ENCODE measurements at regions not wholly inside any gene's neighbourhood (a gene's known extent, or its start where the extent isn't known, plus 50 kb on each side); places are given as distances from the start of the nearest gene placed in this dataset.

DNA sequence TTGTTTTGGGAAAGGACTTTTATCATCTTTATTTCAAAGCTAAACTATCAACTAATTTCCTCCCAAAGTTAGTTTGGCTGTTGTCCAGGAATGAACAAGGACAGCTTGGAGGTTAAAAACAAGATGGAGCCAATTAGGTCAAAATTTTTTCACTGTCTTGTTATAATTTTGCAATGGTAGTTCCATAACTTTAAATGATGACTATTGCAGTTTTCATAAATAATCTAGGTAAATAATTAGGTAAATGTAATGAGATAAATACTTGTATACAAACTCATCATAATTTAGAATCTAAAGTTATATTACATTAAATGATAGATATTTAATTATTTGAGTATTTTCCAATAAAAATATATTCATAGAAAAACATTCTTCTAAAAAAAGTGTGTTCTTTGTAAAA lies 68.3 kb upstream of the DAZL start:
- TF ChIP-seq, protein P1, sequence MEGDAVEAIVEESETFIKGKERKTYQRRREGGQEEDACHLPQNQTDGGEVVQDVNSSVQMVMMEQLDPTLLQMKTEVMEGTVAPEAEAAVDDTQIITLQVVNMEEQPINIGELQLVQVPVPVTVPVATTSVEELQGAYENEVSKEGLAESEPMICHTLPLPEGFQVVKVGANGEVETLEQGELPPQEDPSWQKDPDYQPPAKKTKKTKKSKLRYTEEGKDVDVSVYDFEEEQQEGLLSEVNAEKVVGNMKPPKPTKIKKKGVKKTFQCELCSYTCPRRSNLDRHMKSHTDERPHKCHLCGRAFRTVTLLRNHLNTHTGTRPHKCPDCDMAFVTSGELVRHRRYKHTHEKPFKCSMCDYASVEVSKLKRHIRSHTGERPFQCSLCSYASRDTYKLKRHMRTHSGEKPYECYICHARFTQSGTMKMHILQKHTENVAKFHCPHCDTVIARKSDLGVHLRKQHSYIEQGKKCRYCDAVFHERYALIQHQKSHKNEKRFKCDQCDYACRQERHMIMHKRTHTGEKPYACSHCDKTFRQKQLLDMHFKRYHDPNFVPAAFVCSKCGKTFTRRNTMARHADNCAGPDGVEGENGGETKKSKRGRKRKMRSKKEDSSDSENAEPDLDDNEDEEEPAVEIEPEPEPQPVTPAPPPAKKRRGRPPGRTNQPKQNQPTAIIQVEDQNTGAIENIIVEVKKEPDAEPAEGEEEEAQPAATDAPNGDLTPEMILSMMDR (IDR thresholded peaks at IDR 0.05): no peak
- TF ChIP-seq POLR2AphosphoS5 (IDR thresholded peaks at IDR 0.05; ENCODE audit: low read depth, low read length): no peak
- TF ChIP-seq SIN3A (IDR thresholded peaks at IDR 0.05; ENCODE audit: borderline replicate concordance, insufficient read depth, low read depth, low read length): no peak

Measured in Panc1 (cell line).